ENCODE measurements at regions not wholly inside any gene's neighbourhood (a gene's known extent, or its start where the extent isn't known, plus 50 kb on each side); places are given as distances from the start of the nearest gene placed in this dataset.

DNA sequence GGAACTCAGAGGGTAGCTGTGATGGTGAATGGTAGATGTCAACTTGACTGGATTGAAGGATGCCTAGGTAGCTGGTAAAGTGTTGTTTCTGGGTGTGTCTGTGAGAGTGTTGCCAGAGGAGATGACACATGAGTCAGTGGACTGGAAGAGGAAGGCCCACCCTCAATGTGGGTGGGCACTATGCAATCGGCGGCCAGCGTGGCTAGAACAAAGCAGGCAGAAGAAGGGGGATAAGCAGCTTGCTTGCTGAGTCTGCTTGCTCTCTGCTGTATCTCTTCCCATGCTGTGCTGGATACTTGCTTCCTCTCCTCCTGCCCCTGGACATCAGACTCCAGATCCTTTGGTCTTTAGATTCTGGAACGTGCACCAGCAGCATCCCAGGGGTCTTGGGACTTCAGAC is 128.1 kb downstream of the AIPL1 start:
- TF ChIP-seq, protein P1, sequence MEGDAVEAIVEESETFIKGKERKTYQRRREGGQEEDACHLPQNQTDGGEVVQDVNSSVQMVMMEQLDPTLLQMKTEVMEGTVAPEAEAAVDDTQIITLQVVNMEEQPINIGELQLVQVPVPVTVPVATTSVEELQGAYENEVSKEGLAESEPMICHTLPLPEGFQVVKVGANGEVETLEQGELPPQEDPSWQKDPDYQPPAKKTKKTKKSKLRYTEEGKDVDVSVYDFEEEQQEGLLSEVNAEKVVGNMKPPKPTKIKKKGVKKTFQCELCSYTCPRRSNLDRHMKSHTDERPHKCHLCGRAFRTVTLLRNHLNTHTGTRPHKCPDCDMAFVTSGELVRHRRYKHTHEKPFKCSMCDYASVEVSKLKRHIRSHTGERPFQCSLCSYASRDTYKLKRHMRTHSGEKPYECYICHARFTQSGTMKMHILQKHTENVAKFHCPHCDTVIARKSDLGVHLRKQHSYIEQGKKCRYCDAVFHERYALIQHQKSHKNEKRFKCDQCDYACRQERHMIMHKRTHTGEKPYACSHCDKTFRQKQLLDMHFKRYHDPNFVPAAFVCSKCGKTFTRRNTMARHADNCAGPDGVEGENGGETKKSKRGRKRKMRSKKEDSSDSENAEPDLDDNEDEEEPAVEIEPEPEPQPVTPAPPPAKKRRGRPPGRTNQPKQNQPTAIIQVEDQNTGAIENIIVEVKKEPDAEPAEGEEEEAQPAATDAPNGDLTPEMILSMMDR (IDR thresholded peaks at IDR 0.05; ENCODE audit: insufficient read depth, low read depth, low read length), result no peak
- no peak for TF ChIP-seq EZH2 (IDR thresholded peaks at IDR 0.05; ENCODE audit: insufficient read depth, low read length)
